NCI-H187 treated with DMSO at 0.1 percent for 48 hours (cell line): ENCODE measurements at regions not wholly inside any gene's neighbourhood (a gene's known extent, or its start where the extent isn't known, plus 50 kb on each side); places are given as distances from the start of the nearest gene placed in this dataset.
"Not testable (repeated sequence)": the region's sequence is repeated elsewhere in the genome, so short reads cannot be mapped to it uniquely, and the experiment has no call there.

ENCODE experiments used
- DNase-seq: peaks from one replicate; lab custom pipeline; 2025; lab: John Stamatoyannopoulos, UW

DNA sequence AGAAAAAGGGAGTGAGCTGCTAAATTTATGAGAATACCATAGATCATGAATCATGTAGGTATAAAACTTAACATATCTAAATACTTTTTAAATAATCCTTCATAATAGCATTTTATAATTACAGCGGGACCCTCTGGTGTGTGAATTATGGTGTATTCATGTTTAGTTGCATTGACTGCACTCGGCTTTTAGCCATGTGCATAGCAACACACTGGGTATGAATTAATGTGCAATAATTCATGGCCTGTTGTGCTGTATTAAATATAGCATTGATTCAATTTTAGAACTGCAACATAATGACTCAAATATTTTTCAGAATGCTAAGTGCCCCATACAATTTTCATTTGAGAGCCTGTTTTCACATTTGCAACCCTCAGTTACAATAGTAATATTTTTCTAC, 249.6 kb upstream of the G2E3 start:
- DNase-seq = no peak

DNA sequence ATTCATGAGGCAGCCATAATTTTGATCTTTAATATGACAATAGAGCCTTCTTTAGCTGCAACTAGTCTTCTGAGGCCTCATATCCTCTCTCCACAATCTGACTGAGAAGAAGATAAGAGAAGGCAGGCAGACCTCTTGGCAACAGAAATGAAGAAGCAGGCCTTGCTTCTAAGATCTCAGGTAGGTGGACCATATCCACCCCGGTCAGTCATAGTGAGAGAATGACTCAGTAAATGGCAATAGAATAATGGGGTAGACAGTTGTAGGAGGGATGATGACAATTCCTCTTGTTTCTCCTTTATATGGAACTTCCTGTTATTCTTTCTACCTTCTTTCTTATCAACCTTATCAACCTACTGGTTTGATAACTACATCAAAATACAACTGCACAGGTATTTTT, 246.7 kb upstream of the G2E3 start:
- DNase-seq = no peak

DNA sequence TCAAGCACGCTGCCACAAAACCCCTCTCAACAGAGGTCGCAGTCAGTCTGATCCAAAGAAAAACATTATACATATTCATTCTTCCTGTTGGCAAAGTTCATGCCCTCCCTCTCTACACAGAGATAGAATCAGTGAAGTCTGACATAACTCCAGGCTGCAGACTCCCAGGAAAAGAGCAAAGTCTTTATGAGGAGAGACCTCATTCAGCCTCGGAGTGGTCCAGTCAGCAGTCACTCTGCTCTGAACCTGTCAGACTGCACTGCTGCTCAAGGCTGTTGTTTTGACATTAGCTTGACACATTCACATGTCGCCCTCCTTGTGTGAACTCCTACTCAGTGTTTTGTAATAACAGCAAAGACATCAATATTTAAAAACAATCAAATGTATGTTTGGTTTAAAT, 241.2 kb upstream of the G2E3 start:
- DNase-seq = no peak

DNA sequence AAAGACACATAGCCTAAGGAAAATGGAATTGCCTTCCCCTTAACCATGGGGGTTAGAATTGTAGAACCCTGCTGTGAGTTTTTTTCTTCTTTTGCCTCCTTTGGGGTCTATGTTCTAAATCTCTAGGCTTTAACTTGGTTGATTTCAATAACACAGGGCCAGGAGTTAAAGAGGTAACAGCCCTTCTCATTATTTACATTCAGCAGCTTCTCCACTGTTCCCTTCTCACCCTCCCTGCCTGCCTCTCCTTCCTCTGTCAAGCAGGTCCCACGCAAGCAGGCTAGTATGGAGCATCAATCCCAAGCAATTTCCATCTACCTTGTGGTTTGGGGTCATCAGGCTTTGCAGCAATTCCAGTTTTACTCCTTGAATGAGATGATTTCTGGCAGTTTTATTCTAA, 236.1 kb upstream of the G2E3 start:
- no peak for DNase-seq

DNA sequence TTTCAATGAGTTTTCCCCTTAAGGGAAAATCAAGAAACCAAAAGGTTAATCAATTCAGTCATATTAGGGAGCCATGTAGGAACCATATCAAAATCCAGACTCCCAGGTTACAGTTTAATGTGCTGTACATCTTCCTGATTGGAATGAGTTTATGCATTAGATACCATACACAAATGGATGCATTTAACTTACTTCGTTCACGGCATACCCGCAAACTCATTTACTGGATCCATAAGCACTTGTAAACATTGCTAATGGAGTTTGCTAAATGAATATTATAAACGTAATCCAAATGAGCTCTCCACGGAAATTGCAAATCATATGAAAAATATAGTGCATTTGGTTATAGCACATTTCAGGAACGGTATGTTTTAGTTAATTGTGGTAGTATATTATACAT, 228.9 kb upstream of the G2E3 start:
- DNase-seq = no peak

DNA sequence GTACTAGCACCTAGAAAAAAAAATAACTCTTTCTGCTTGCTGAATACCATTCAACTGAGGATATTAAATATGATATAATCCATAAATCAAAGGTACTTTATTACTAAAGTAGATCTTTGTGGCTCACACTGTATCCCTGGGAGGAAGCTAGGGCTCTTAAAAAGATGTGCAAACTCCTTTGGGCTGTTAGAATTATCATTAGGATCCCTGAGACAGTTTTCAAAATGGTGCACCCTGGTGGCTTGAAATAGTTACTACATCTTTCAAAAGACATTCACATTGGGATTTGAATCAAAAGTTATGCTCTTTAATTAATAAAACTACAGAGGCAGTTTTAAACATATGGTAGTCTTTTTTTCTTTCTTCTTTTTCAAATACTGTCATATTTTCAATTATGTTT, 228.5 kb upstream of the G2E3 start:
- no peak for DNase-seq

DNA sequence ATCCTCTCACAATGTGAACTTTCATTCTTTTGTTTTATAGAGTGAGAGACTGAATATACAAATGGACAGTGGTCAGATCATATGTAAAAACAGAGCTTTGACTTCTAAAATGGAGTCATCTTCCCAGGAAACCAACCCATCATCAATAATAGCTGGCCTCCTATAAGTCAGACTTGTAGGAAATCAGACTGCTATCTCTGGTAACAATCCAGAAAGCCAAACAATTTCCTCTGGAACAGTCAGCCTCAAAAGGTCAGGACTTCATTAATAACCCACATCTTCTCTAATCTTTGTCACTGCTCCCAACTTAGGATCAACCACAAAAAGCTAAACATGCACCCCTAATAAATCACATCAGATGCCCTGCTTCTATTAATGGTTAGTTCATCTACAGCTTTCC, 227.9 kb upstream of the G2E3 start:
- no peak for DNase-seq

DNA sequence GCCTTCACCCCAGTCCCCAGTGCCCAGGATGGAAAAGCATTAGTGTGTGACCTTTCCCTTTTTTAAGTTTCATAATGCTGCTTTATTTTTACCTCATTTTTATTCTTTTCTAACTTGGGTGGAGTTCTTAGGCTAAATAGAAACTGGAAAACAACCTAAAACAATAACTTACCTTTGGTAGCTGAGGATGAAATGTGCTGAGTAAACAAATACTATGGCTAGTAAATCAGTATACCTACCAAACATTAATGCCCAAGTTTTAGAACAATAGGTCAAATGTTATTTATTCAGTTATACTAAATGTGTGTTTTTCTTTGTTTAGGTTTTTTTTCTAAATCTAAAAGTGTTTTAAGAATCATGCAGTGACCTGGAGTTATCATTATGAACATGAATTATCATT, 226.6 kb upstream of the G2E3 start:
- no peak for DNase-seq

DNA sequence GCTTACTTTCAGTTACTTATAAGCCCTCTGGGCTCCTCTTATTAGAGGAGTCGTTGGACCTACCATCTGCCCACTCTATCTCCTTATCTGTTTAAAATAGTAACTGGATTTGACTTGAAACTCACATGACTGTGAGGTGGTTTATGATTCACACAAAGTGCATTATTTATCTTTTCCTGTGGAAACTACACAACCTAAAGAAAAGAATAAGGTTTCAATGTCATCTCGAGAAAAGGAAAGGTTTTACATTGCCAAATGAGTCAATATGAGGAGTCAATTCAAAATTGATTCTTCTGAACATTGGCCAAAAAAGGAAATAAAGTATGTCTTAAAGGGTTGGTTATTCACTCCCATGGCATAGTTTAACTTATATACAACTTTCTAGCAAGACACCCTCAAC, 225.0 kb upstream of the G2E3 start:
- DNase-seq = no peak

DNA sequence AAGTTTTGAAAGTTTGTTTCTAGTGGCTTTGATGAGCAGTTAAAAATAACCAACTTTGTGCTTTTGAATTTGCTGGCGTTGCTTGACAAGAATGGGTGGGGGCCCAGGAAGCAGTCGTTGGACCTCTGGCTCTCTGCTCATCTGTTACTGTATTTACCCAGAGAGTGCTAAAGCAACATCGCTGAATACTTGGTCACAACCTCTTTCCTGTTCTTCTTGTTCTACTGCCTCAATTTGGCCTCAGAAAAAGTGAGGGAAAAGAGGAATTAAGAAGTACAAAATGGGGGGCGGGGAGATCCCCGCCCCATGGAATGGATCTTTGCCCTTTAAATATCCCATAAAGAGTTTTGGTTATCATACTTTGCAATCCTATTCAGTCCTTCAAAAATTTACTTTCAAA, 221.5 kb upstream of the G2E3 start:
- DNase-seq = no peak

DNA sequence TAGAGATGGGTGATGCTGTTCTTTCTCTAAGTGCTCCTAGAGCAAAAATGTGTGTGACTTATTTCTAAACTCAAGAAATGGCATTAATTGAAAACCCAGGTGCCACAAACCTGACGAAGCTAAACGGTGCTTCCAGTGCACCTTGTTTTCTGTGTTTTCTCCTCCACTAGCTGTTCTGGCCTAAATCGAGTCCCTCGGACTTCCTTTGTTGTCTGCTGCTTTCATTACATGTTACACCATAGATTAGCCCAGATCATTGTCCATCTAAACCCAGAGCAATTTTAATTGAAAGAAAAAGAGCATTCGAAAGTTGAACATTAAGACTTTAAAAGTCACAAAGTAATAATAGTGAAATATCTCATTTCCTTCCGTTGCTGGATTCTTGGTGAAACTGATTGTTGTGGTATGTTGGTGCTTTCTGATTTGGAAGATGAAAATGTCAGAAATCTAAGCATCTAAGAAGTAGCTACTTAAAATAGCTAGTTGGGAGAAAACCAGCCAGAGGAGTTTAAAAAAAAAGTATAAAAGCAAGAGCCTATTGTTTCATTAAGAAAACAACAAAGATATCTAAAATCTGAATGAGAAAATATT, 219.6 kb upstream of the G2E3 start:
- DNase-seq = no peak

DNA sequence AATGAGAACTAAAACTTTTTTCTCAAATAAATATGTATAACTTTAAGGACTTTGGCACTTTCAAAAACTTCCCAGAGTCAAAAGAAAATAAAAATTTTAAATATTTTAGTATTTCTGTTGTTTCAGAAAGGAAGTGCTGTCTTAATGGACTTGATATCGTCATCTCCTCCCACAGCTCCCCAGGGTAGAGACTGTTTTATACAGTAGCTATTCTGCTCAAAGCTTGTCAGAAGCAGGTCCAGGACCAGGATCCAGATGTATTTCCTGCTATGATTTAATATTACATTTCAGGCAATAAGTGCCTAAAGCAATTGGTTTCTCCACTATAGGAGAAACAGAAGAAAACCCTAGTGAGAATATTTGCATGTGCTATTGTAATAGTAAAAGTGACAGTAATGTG, 218.5 kb upstream of the G2E3 start:
- DNase-seq = no peak

DNA sequence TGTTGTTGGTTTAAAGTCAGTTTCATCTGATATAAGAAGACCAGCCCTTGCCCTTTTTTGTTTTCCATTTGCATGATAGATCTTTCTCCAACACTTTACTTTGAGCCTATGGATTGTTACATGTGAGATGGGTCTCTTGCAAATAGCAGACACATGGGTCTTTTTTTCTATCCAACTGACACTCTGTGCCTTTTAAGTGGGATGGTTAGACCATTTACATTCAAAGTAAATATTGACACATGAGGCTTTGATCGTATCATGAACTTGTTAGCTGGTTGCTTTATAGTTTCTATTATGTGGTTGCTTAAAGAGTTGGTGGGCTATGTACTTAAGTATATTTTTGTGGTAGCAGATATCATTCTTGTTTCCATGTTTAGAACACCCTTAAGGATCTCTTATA, 213.4 kb upstream of the G2E3 start:
- DNase-seq = no peak

DNA sequence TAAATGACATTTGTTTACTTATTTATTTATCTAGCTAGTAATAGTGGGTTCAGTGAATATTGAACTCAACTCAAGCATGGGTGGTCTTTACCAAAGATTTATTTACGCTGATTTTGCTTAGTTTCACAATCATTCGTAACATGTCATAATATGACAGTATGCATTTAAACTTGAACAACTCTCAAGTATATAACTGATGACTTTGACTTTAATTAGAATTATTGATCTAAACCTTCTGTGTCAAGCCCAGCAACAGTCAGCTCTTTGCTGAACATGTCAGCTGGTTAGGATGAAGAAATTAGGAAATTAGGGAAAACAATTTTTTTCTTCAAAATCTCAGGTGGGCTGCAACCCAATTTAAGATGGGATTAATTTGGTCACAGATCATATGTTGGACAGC, 210.5 kb upstream of the G2E3 start:
- DNase-seq = no peak

DNA sequence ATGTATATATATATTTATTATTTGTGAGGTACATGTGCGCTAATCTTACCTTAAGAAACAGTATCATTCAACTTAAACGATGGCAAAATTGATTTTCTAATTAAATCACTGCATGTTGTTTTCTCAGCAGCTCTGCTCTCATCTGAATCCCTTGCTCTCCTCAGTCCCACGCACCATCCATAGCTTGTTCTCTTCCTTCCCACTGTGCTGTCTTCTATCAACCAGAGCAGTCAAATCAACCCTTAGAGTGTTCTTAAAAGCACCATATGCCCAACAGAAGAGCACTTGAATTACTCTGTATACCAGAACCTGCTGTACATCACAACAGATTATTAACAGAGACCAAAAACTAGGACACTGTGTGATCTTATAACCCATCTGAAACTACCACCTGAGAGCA, 209.4 kb upstream of the G2E3 start:
- no peak for DNase-seq

DNA sequence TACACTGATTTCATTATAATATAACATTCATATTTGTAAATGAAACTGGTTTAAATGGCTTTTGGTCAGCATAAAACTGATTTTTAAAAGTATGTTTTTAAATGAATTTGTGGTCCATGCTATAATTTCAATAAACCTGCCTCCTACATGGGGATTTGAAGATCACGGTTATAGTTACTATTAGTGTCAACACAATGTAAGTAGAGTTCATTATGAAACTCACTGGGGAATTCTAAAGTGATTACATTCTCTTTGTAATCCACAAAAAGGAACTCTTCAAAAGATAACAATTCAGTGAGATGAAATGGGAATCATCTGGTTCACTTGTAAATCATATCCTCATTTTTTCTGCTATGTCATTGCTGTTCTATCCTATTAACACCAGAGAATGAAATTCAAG, 204.5 kb upstream of the G2E3 start:
- DNase-seq = peak; percentile 23

DNA sequence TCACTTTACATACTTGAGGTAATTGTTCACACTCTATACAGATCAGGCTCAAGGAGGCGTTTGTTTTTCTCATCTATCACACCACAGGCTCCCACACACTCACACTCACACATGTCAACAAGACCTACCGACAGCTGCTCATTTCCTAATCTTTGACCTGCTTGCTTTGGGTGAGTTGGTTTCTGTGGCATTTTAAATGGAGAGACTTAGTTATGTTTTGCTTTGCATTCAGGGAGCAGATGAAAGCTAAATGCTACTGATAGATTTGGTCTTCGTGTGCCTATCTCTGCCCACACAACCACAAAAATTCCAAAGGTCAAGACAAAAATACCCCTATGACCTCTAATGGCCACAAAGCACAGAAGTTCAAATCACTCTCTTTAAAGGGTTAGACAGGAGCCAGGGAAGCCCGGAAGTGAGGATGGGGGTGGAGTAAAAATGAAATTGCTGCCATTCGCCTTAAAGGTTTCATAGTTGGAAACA, 203.5 kb upstream of the G2E3 start:
- no peak for DNase-seq

DNA sequence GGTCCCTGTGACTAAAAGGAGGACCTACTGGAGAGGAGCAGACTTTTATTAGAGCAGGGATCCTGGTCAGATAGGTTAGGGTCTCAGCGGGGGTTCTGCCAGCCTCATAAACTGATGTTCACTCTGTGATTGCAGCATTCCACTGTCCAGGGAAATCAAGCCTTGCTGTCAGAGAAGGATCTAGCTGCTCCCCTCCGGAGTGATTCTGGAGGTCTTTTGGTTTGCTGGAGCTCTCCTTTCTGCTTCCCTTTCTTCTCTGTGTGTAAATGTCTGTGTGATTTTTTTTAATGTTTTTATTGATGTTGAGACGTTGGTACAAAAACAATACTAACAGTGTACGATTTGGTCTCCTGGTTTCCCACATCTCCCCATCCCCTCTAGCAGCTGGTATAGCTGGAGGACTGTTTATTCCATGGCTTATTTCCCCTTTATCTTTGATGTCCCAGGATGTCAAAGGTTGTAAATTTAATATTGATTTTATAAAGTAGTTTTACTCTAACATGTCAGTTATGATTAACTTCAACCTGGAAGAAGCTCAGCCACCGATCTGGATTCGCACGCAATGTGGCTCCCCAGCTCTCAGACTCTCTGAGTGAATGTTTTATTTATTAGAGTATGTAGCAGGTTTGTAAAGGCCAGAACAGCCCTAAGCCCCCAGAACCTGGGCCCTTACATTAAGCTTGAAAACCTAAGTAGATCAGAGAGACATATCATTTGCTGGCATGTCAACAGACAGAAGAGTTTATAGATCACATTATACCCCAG, 202.3 kb upstream of the G2E3 start:
- no peak for DNase-seq

DNA sequence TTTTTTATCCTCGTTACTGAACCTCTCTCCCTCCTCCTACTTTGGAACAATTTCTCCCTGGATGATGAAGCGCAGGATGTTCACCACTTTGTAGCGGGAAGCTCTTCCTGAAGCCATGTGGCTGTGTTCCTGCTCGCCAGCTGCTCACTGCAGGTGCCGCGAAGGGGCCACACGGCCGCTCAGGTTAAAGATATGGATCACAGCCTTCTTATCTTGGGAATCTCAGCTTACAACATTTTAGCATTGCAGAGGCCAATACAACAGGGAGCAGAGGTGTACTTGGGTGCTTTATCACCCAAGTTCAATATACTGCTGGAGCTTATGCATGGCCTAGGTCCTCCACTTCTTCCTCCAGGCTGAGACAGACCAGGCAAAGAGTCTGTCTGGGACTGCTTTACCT, 201.2 kb upstream of the G2E3 start:
- no peak for DNase-seq

DNA sequence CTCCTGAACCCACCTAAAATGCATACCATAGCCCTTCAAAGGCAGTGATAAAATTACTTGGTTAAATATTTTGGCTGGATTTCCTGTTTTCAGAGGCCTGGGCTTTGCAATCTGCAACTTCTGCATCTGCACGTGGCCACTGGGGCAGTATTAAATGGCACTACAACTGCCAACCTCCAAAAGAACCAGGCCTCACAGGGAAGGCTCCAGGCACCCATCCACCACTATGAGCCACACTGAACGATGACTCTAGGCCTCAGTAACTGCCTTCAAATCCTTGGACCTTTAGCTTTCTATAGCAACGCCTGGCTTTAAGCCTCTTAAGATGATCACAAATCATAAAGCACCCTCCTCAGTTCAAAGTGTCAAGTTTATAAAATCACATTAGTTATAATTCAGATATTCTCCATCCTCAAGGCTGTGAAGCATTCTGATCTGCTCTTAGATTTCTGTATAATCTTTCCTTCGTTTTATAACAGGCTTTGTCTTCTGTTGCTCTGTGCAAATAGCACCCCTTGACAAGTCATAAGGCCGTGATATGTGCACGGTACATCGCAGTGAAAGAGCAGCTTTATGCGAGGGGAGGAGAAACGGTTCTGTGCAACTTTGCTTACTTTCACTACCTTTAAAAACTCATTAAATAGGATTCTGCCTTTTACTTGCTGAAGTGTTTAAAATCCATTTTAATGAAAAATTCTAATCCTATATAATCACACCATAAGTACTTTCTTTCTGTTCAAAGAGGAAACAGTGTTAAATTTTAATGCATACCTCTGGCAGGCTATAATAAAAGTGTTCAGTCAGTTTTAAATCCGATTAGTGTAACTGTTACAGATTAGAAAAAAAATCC, 196.4 kb upstream of the G2E3 start:
- no peak for DNase-seq

DNA sequence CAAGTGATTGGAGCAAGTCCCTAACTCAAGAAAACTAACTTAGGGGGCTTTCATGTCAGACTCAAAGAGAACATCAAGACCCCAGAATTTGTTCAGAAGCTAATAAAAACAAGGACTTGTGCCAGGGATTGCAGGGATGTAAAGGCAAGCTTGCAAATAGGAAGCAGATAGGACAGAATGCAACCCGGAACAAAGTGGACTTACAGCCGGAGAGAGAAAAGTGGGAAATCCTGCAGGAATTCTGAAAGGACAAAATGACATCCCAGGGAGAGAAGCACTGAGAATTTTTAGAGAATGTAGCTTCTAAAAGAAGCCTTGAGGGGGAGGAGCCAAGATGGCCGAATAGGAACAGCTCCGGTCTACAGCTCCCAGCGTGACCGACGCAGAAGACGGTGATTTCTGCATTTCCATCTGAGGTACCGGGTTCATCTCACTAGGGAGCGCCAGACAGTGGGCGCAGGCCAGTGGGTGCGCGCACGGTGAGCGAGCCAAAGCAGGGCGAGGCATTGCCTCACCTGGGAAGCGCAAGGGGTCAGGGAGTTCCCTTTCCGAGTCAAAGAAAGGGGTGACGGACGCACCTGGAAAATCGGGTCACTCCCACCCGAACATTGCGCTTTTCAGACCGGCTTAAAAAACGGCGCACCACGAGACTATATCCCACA, 195.6 kb upstream of the G2E3 start:
- DNase-seq = not testable (repeated sequence)

DNA sequence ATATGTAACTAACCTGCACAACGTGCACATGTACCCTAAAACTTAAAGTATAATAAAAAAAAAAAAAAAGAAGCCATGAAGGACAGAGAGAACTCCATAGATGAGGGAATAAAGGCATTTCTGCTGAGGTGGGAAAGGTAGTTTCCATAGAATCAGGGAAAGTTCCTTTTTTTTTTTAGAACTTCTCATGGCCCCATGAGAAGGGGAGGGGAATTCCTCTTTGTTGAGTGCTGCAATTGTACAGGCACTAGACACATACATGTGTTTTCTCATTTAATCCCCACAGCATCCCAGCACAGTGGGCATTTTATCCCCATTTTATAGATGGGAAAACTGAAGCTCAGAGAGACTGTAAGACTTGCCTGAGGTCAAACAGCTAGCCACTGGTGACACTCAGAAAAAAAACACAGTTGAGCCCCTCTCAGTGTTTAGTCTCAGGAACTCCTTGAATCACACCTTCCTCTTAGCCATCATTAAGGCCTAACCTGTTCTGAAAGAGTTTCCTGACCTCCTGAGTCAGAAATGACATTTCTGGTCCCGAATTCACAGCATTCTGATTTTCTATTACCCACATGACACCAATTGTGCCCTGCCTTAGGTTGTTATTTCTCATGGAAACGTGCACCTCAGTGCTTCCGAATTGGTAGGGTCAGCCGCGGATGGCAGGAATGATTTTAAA, 189.3 kb upstream of the G2E3 start:
- DNase-seq = no peak
